GM12878 (cell line): ENCODE measurements at regions not wholly inside any gene's neighbourhood (a gene's known extent, or its start where the extent isn't known, plus 50 kb on each side); places are given as distances from the start of the nearest gene placed in this dataset.

Experiments
- ATAC-seq: fragments of 200-7000 bp; cut with Tn5 transposase; 3 replicates; pipeline ENCODE4 v1.9.1; 2020; ENCODE audit warnings: mild to moderate bottlenecking, moderate library complexity
- BruUV-seq: library from RNA; stranded (reverse); fragments of 400-500 nt; replicated peaks from 2 replicates; lab custom pipeline; 2021; lab: Mats Ljungman, UMichigan
- CTCF ChIA-PET: fragments of 300-600 bp; sonication (Branson Sonifier 250); formaldehyde crosslinking; extraction: SDS; loops from one replicate; lab custom pipeline; 2021; ENCODE audit warnings: inconsistent platforms; lab: Yijun Ruan, JAX
- POLR2A ChIA-PET: fragments of 350-600 bp; formaldehyde crosslinking; extraction: SDS; loops from one replicate; lab custom pipeline; 2021; ENCODE audit warnings: inconsistent platforms; lab: Charles Lee
- RAD21 ChIA-PET: fragments of 300-600 bp; sonication (Branson Sonifier 250); formaldehyde crosslinking; loops from one replicate; lab custom pipeline; 2023; ENCODE audit warnings: antibody characterized with exemption; ENCODE audit not compliant: unreplicated experiment; lab: Charles Lee
- SMC1A ChIA-PET: fragments of 300-600 bp; sonication (Branson Sonifier 250); formaldehyde crosslinking; loops from one replicate; lab custom pipeline; 2023; ENCODE audit not compliant: unreplicated experiment, uncharacterized antibody; lab: Charles Lee
- DNase-seq: peaks from one replicate; pipeline ENCODE4 v3.0.0-alpha.2; 2011; ENCODE audit warnings: low read depth, low spot score
- FAIRE-seq: peaks from 3 replicates; lab custom pipeline; 2011; peaks lifted over from hg19 to GRCh38; lab: Jason Lieb, UNC
- H2AFZ ChIP-seq: 2 replicates; pipeline ENCODE4 v1.6.0; 2011; ENCODE audit warnings: low read depth, low read length, control low read depth; ENCODE audit not compliant: control insufficient read depth
- H3K27ac ChIP-seq: 2 replicates; pipeline ENCODE4 v1.5.1; 2011; ENCODE audit warnings: control low read depth; ENCODE audit not compliant: control insufficient read depth, insufficient read depth
- H3K27me3 ChIP-seq, 2 experiments: replicated peaks in 1 of 2; 2 replicates each; pipeline versions ENCODE4 v1.6.0 to v1.6.1; 2011; ENCODE audit warnings: low read length in 1 of 2; ENCODE audit not compliant: control insufficient read depth in 2 of 2, insufficient read depth in 2 of 2
- H3K36me3 ChIP-seq, 2 experiments: 2 replicates each; pipeline ENCODE4 v1.5.1; 2011; ENCODE audit warnings: low read length in 1 of 2; ENCODE audit not compliant: control insufficient read depth in 2 of 2, insufficient read depth in 2 of 2
- H3K4me1 ChIP-seq: 2 replicates; pipeline ENCODE4 v1.6.1; 2011; ENCODE audit warnings: mild to moderate bottlenecking, low read length, moderate library complexity, mixed read lengths; ENCODE audit not compliant: control insufficient read depth, insufficient read depth
- H3K4me2 ChIP-seq: 2 replicates; pipeline ENCODE4 v1.6.0; 2011; ENCODE audit warnings: control low read depth; ENCODE audit not compliant: control insufficient read depth, insufficient read depth
- H3K4me3 ChIP-seq: fragments of 200-600 bp; sonication (generic); 2 replicates; pipeline ENCODE4 v1.5.1; 2016
- H3K79me2 ChIP-seq: 2 replicates; pipeline ENCODE4 v1.6.0; 2011; ENCODE audit warnings: low read length; ENCODE audit not compliant: control insufficient read depth, insufficient read depth
- H3K9ac ChIP-seq: 2 replicates; pipeline ENCODE4 v1.8.0; 2011; ENCODE audit warnings: low read length, control low read depth, mixed read lengths; ENCODE audit not compliant: control insufficient read depth, insufficient read depth
- H3K9me3 ChIP-seq: replicated peaks from 3 replicates; pipeline ENCODE4 v1.5.1; 2011; ENCODE audit warnings: mild to moderate bottlenecking, low read length; ENCODE audit not compliant: control insufficient read depth, insufficient read depth
- H4K20me1 ChIP-seq: 2 replicates; pipeline ENCODE4 v1.6.0; 2011; ENCODE audit not compliant: control insufficient read depth, insufficient read depth
- BCL11A ChIP-seq: IDR thresholded peaks from 2 replicates; pipeline ENCODE4 v1.6.1; 2011; ENCODE audit warnings: low read depth, low read length
- CBX3 ChIP-seq: fragments of 200-600 bp; sonication (generic); IDR thresholded peaks from 2 replicates; pipeline ENCODE4 v1.6.1; 2016; ENCODE audit warnings: low read depth, borderline replicate concordance
- EP300 ChIP-seq, 2 experiments: fragments of 150-350 bp in 1 of 2; IDR thresholded peaks; 2 replicates each; pipeline ENCODE4 v1.6.1; 2011 to 2012; ENCODE audit warnings: low read depth in 2 of 2, low read length in 2 of 2, borderline replicate concordance in 1 of 2, improper control_type of control experiment in 1 of 2, inconsistent platforms in 1 of 2; ENCODE audit not compliant: control insufficient read depth in 1 of 2
- FOXM1 ChIP-seq: IDR thresholded peaks from 2 replicates; pipeline ENCODE4 v1.6.1; 2012; ENCODE audit warnings: low read depth, mild to moderate bottlenecking, inconsistent platforms, low read length, moderate library complexity
- KDM1A ChIP-seq: fragments of 200-600 bp; sonication (generic); IDR thresholded peaks from 2 replicates; pipeline ENCODE4 v1.6.1; 2016; ENCODE audit warnings: borderline replicate concordance
- PAX5 ChIP-seq: IDR thresholded peaks from 2 replicates; pipeline ENCODE4 v1.6.1; 2011; ENCODE audit warnings: low read depth, low read length, borderline replicate concordance
- RELA ChIP-seq: fragments of 450-650 bp; IDR thresholded peaks from 2 replicates; pipeline ENCODE4 v1.8.0; 2014; ENCODE audit warnings: borderline replicate concordance; ENCODE audit not compliant: partially characterized antibody
- RELB ChIP-seq: fragments of 450-650 bp; IDR thresholded peaks from 2 replicates; pipeline ENCODE4 v1.6.1; 2017; ENCODE audit warnings: low read depth, mild to moderate bottlenecking, moderate library complexity
- USF1 ChIP-seq: IDR thresholded peaks from 2 replicates; pipeline ENCODE4 v1.6.1; 2011; ENCODE audit warnings: borderline replicate concordance, low read depth, mild to moderate bottlenecking, moderate library complexity, mixed read lengths, low read length; ENCODE audit not compliant: insufficient read depth; ENCODE audit errors: extremely low read length
- YBX1 ChIP-seq: fragments of 450-650 bp; IDR thresholded peaks from 2 replicates; pipeline ENCODE4 v1.6.1; 2016; ENCODE audit warnings: antibody characterized with exemption
- WGBS: methylation state at CpG from one replicate; pipeline ENCODE4 v1.1.6; 2016; ENCODE audit warnings: low lambda C conversion rate; ENCODE audit not compliant: insufficient replicate concordance, insufficient coverage; ENCODE audit errors: missing lambda C conversion rate; 5-methylcytosine and 5-hydroxymethylcytosine counted together
- in situ Hi-C: fragments of 300-500 bp; cut with MboI; formaldehyde crosslinking; loops from 9 replicates; pipeline ENCODE4 v1.14.3; 2018; ENCODE audit warnings: mixed read lengths
- intact Hi-C: fragments of 100-400 bp; cut with micrococcal nuclease; formaldehyde crosslinking; loops from one replicate; pipeline ENCODE4 v1.14.2; 2022; ENCODE audit not compliant: unreplicated experiment
- TF ChIP-seq, protein P1 (sequence below), 3 experiments: IDR thresholded peaks in 2 of 3; conservative IDR thresholded peaks in 1 of 3; 2 replicates each; pipeline ENCODE4 v1.5.1; 2011; ENCODE audit warnings: low read depth in 3 of 3, low read length in 3 of 3, mild to moderate bottlenecking in 3 of 3, control low read depth in 2 of 3, moderate library complexity in 2 of 3, inconsistent platforms in 1 of 3, mixed read lengths in 1 of 3; ENCODE audit not compliant: control insufficient read depth in 2 of 3, insufficient read depth in 1 of 3; ENCODE audit errors: extremely low read depth in 1 of 3

DNA sequence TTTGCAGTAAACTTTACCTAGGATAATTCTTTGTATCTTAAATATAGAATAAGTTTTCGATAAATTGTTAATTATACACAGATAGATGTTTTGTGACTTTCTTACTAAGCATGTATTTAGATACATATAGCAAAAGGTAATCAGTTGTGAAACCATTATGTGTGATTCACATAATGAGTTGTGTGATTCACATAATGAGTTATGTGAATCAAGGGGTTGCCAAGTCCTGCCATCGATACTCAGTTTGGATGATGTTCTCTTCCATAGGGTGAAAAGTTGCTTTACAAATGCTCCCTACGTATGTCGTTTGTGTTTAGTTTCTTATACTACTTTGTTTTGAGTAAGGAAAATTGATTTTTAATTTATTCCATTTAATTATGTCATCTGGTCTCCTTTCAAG, 682.1 kb downstream of the MECOM start:
- Histone ChIP-seq H3K4me3 (no peak overlapping the region), H3K27ac (no peak overlapping the region), H4K20me1 (no peaks in the 10 kb centered on the region), H3K9ac (no peak overlapping the region), H2AFZ (no peak overlapping the region), H3K79me2 (no peaks in the 10 kb centered on the region), H3K36me3 (no peaks in the 10 kb centered on the region), H3K9me3 (no peaks in the 10 kb centered on the region), H3K4me2 (no peak overlapping the region), H3K4me1 (no peaks in the 10 kb centered on the region), H3K27me3 (no peaks in the 10 kb centered on the region)
- ATAC-seq: no peak
- intact Hi-C loops (no loop called here), in situ Hi-C loops (no loop called here)
- RAD21 ChIA-PET: no interaction called here
- DNase-seq: no peak
- BruUV-seq: no TSS peak
- FAIRE-seq: no peak
- POLR2A ChIA-PET: no interaction called here
- no peak for TF ChIP-seq RELA
- TF ChIP-seq FOXM1: no peak
- no peak for TF ChIP-seq YBX1
- no peak for TF ChIP-seq BCL11A
- TF ChIP-seq PAX5: no peak
- no peak for TF ChIP-seq EP300 (IDR thresholded peaks at IDR 0.05; ENCODE audit: borderline replicate concordance in 1 of 2, control insufficient read depth in 1 of 2, low read depth in 2 of 2, low read length in 2 of 2)
- no peak for TF ChIP-seq KDM1A
- TF ChIP-seq USF1: no peak
- TF ChIP-seq RELB: no peak
- TF ChIP-seq CBX3: no peak
- TF ChIP-seq, protein P1, sequence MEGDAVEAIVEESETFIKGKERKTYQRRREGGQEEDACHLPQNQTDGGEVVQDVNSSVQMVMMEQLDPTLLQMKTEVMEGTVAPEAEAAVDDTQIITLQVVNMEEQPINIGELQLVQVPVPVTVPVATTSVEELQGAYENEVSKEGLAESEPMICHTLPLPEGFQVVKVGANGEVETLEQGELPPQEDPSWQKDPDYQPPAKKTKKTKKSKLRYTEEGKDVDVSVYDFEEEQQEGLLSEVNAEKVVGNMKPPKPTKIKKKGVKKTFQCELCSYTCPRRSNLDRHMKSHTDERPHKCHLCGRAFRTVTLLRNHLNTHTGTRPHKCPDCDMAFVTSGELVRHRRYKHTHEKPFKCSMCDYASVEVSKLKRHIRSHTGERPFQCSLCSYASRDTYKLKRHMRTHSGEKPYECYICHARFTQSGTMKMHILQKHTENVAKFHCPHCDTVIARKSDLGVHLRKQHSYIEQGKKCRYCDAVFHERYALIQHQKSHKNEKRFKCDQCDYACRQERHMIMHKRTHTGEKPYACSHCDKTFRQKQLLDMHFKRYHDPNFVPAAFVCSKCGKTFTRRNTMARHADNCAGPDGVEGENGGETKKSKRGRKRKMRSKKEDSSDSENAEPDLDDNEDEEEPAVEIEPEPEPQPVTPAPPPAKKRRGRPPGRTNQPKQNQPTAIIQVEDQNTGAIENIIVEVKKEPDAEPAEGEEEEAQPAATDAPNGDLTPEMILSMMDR (IDR thresholded peaks at IDR 0.05 in 2 of 3, conservative IDR thresholded peaks at IDR 0.05 in 1 of 3; ENCODE audit: control insufficient read depth in 2 of 3, extremely low read depth in 1 of 3, insufficient read depth in 1 of 3, low read depth in 3 of 3, low read length in 3 of 3): no peak
- CTCF ChIA-PET: no interaction called here
- 2% methylated on average over 4 of the region's 4 CpGs for WGBS
- SMC1A ChIA-PET: no interaction called here
